Trophoblast cell (in vitro differentiated cells and primary cell): ENCODE measurements at regions not wholly inside any gene's neighbourhood (a gene's known extent, or its start where the extent isn't known, plus 50 kb on each side); places are given as distances from the start of the nearest gene placed in this dataset.

Experiments
- DNase-seq, 2 donors: peaks; one replicate each; pipeline ENCODE4 v3.0.0-alpha.2; 2016
- H2AFZ ChIP-seq: 2 replicates; pipeline ENCODE4 v1.6.1; 2013; ENCODE audit warnings: low read length, moderate library complexity, mild to moderate bottlenecking; ENCODE audit not compliant: insufficient read depth, poor library complexity
- H2AK5ac ChIP-seq: 2 replicates; pipeline ENCODE4 v1.6.1; 2013; ENCODE audit warnings: mild to moderate bottlenecking, low read length
- H2BK120ac ChIP-seq: 2 replicates; pipeline ENCODE4 v1.6.1; 2013; ENCODE audit warnings: low read length, mild to moderate bottlenecking, moderate library complexity; ENCODE audit not compliant: insufficient read depth, poor library complexity
- H2BK12ac ChIP-seq: 2 replicates; pipeline ENCODE4 v1.6.1; 2013; ENCODE audit warnings: mild to moderate bottlenecking, low read length, moderate library complexity
- H2BK5ac ChIP-seq: 2 replicates; pipeline ENCODE4 v1.6.1; 2013; ENCODE audit warnings: low read length, low read depth, moderate library complexity, mild to moderate bottlenecking; ENCODE audit not compliant: poor library complexity
- H3K14ac ChIP-seq: 2 replicates; pipeline ENCODE4 v1.6.1; 2013; ENCODE audit warnings: mild to moderate bottlenecking, low read length
- H3K18ac ChIP-seq: 2 replicates; pipeline ENCODE4 v1.6.1; 2013; ENCODE audit warnings: mild to moderate bottlenecking, low read length
- H3K23ac ChIP-seq: 2 replicates; pipeline ENCODE4 v1.6.1; 2013; ENCODE audit warnings: low read length
- H3K27ac ChIP-seq: 2 replicates; pipeline ENCODE4 v1.5.1; 2013; ENCODE audit warnings: low read depth, mild to moderate bottlenecking, inconsistent platforms, low read length, moderate library complexity
- H3K27me3 ChIP-seq: 2 replicates; pipeline ENCODE4 v1.6.1; 2013; ENCODE audit warnings: inconsistent platforms, mild to moderate bottlenecking, low read length, moderate library complexity; ENCODE audit not compliant: insufficient read depth
- H3K36me3 ChIP-seq, 2 experiments: 1 replicate in 1 of 2; 2 replicates in 1 of 2; pipeline ENCODE4 v1.6.1; 2013; ENCODE audit warnings: low read length in 2 of 2, mild to moderate bottlenecking in 2 of 2, moderate library complexity in 1 of 2; ENCODE audit not compliant: insufficient read depth in 2 of 2, control insufficient read depth in 1 of 2
- H3K4ac ChIP-seq: 2 replicates; pipeline ENCODE4 v1.6.1; 2013; ENCODE audit warnings: low read depth, mild to moderate bottlenecking, low read length, moderate library complexity
- H3K4me1 ChIP-seq, 2 experiments: 1 replicate in 1 of 2; 2 replicates in 1 of 2; pipeline ENCODE4 v1.6.1; 2013; ENCODE audit warnings: low read length in 2 of 2, mild to moderate bottlenecking in 2 of 2, moderate library complexity in 1 of 2; ENCODE audit not compliant: insufficient read depth in 2 of 2, control insufficient read depth in 1 of 2
- H3K4me2 ChIP-seq: 2 replicates; pipeline ENCODE4 v1.6.1; 2013; ENCODE audit warnings: inconsistent platforms, mild to moderate bottlenecking, low read length, moderate library complexity
- H3K4me3 ChIP-seq: 2 replicates; pipeline ENCODE4 v1.5.1; 2013; ENCODE audit warnings: mild to moderate bottlenecking, low read depth, low read length, inconsistent platforms
- H3K79me1 ChIP-seq: one replicate; pipeline ENCODE4 v1.6.1; 2013; ENCODE audit warnings: low read length
- H3K79me2 ChIP-seq: 2 replicates; pipeline ENCODE4 v1.6.1; 2013; ENCODE audit warnings: low read length, mild to moderate bottlenecking; ENCODE audit not compliant: control insufficient read depth, insufficient read depth, poor library complexity
- H3K9ac ChIP-seq: 2 replicates; pipeline ENCODE4 v1.6.1; 2013; ENCODE audit warnings: mild to moderate bottlenecking, low read length
- H3K9me3 ChIP-seq: 2 replicates; pipeline ENCODE4 v1.6.1; 2013; ENCODE audit warnings: low read depth, mild to moderate bottlenecking, control low read depth, inconsistent platforms, low read length; ENCODE audit not compliant: insufficient read depth
- H4K12ac ChIP-seq: 2 replicates; pipeline ENCODE4 v1.6.1; 2013; ENCODE audit warnings: low read depth, mild to moderate bottlenecking, low read length, moderate library complexity
- H4K8ac ChIP-seq: 2 replicates; pipeline ENCODE4 v1.6.1; 2013; ENCODE audit warnings: low read depth, mild to moderate bottlenecking, low read length, moderate library complexity
- H4K91ac ChIP-seq: one replicate; pipeline ENCODE4 v1.6.1; 2013; ENCODE audit warnings: low read depth, mild to moderate bottlenecking, low read length, moderate library complexity
- WGBS: extraction: QIAGEN DNeasy Blood & Tissue Kit; methylation state at CpG from one replicate; pipeline ENCODE4 v1.1.7; 2013; ENCODE audit warnings: missing lambda C conversion rate; ENCODE audit not compliant: insufficient read length, insufficient coverage; ENCODE audit errors: extremely low coverage; 5-methylcytosine and 5-hydroxymethylcytosine counted together

DNA sequence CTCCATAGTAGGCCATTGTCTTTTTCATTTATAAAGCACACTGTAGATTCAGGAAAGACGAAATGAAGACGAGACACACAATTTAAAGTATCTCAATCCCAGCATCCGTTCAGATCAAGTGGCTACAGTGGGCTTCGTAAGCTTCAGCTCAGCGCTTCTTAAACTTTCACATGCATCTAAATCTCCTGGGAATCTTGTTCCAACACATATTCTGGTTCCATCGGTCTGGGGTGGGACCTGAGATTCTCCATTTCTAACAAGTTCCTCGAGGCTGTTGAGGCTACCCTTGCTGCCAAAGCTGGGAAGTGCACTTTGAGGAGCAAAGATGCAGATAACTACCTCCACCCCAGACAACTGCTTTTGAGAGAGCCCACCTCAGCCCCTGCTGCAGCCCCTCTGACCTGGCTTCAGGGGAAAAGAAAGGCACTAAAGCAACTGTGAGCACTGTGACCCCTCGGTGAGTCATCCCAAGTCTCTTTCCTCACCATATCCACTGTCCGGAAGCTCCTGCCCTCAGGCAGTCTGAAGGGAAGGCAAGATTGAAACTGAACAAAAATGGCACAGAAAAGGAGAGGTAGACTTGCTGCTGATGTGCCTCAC, 201.1 kb upstream of the FBXO11 start:
- H3K14ac ChIP-seq, result no peak overlapping the region
- H3K4me2 ChIP-seq, result peak overlapping the region; percentile 8
- H3K27ac ChIP-seq, result peak overlapping the region; percentile 84
- DNase-seq, result peak; percentile 88 to 97
- H3K9me3 ChIP-seq, result no peaks in the 10 kb centered on the region
- H3K36me3 ChIP-seq, result no peaks in the 10 kb centered on the region
- H2AK5ac ChIP-seq, result no peak overlapping the region
- H2BK120ac ChIP-seq, result no peak overlapping the region
- H3K4me1 ChIP-seq, result peaks cover 16 to 22% of the 10 kb centered on the region in 2 experiments
- peak overlapping the region; percentile 11 for H4K8ac ChIP-seq
- no peak overlapping the region for H2AFZ ChIP-seq
- H2BK5ac ChIP-seq, result peak overlapping the region; percentile 28
- H3K4me3 ChIP-seq, result no peak overlapping the region
- H3K79me2 ChIP-seq, result peaks cover 8% of the 10 kb centered on the region
- no peak overlapping the region for H3K18ac ChIP-seq
- no peaks in the 10 kb centered on the region for H3K27me3 ChIP-seq
- no peak overlapping the region for H4K12ac ChIP-seq
- WGBS, result no CpG with 5 or more reads among the region's 9 CpGs
- H3K9ac ChIP-seq, result no peak overlapping the region
- no peak overlapping the region for H3K23ac ChIP-seq
- peak overlapping the region; percentile 8 for H4K91ac ChIP-seq
- H3K79me1 ChIP-seq, result peaks cover 25% of the 10 kb centered on the region
- peak overlapping the region; percentile 29 for H2BK12ac ChIP-seq
- no peak overlapping the region for H3K4ac ChIP-seq

DNA sequence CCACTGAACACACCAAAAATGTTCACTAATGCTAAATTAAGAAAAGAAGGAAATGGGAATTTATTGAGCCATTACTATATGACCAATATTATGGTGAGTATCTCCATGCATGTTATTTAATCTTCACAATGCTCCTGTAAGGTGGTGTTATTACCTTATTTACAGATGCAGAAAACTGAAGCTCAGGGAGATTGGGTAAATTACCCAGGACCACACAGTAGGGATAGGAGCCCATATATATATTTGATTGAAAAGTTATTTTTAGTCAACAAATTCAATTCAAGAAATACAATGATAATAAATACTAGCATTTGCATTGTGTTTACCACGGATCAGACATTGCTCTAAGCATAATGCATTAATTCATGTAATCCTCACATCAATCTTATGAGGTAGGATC, 202.2 kb upstream of the FBXO11 start:
- no peak overlapping the region for H3K14ac ChIP-seq
- no peak overlapping the region for H3K4me3 ChIP-seq
- no peak overlapping the region for H2AK5ac ChIP-seq
- WGBS, result no CpG with 5 or more reads among the region's 1 CpG
- no peak overlapping the region for H4K8ac ChIP-seq
- no peak overlapping the region for H3K9ac ChIP-seq
- peaks cover 8% of the 10 kb centered on the region for H3K79me2 ChIP-seq
- no peaks in the 10 kb centered on the region for H3K27me3 ChIP-seq
- H3K4ac ChIP-seq, result no peak overlapping the region
- no peak overlapping the region for H2BK12ac ChIP-seq
- H3K36me3 ChIP-seq, result no peaks in the 10 kb centered on the region
- no peak overlapping the region for H2AFZ ChIP-seq
- H2BK120ac ChIP-seq, result no peak overlapping the region
- no peak overlapping the region for H4K12ac ChIP-seq
- peaks cover 25% of the 10 kb centered on the region for H3K79me1 ChIP-seq
- H3K4me1 ChIP-seq, result peaks cover 16 to 26% of the 10 kb centered on the region in 2 experiments
- no peak overlapping the region for H3K23ac ChIP-seq
- no peak overlapping the region for H3K18ac ChIP-seq
- peak overlapping the region; percentile 0 for H4K91ac ChIP-seq
- no peak overlapping the region for H2BK5ac ChIP-seq
- peak overlapping the region; percentile 42 for H3K27ac ChIP-seq
- no peaks in the 10 kb centered on the region for H3K9me3 ChIP-seq
- H3K4me2 ChIP-seq, result no peak overlapping the region
- no peak for DNase-seq

DNA sequence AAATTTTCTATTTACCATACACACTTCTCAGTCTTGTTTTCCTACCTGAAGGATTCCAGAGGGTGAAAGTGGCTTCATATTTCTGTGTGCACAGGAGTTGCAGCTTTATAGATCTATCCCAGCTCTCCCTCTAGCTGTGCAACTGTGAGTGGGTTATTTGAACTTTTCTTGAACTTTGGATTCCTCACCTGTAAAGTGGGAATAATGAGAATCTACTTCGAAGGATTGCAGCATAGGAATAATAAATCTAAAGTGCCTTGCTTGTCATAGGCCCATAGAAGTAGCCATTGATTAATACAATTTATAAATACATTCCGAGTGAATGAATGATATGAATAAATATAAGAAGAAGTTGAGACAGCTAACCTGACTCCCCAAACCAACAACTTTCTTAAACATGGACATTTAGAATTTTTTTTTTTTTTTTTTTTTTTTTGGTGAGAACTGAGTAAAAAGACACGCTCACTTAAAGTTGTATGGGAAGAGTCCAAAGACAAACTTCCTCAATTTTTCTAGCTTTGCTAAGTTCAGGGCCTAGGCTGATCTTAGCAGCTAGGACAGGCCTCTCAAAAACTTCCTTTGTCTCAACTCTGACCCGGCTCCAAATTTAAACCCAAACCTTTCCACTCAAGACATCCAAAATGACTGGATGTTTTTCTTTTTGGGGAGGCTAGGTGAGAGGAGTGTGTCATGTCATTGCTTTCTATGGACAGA, 203.3 kb upstream of the FBXO11 start:
- no peak overlapping the region for H2BK12ac ChIP-seq
- WGBS, result no CpG with 5 or more reads among the region's 4 CpGs
- no peak for DNase-seq

DNA sequence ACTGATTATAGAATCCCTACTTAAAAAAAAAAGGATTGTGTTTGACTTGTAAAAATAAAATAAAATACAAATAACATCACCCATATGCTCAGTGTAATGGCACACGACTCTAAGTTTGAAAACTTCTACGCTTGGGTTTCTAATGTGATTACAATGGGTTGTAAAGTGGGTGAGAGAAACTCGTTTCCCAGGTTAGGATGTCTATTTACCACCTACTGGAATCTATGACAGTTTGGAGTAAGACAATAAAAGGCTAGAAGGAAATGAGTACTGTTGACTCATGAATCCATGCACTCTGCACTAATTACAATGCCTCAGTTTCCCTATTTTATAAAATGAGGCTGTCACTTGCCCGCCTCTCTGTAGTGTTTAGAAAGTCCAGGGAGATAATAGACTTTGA, 204.0 kb upstream of the FOXN2 start:
- WGBS, result no CpG with 5 or more reads among the region's 4 CpGs
- Histone ChIP-seq H2BK120ac (no peak overlapping the region), H3K14ac (no peak overlapping the region), H3K79me1 (peaks cover 27% of the 10 kb centered on the region), H4K12ac (no peak overlapping the region), H3K27me3 (no peaks in the 10 kb centered on the region), H3K79me2 (peaks cover 8% of the 10 kb centered on the region), H3K23ac (no peak overlapping the region), H3K4me2 (no peak overlapping the region), H3K18ac (no peak overlapping the region), H3K4ac (no peak overlapping the region), H4K8ac (no peak overlapping the region), H2AFZ (no peak overlapping the region), H3K9ac (no peak overlapping the region), H3K4me1 (peaks cover 16 to 28% of the 10 kb centered on the region in 2 experiments), H4K91ac (no peak overlapping the region), H2BK5ac (no peak overlapping the region), H2BK12ac (no peak overlapping the region), H2AK5ac (no peak overlapping the region), H3K27ac (no peak overlapping the region), H3K36me3 (no peaks in the 10 kb centered on the region), H3K9me3 (no peaks in the 10 kb centered on the region), H3K4me3 (no peak overlapping the region)
- no peak for DNase-seq

More for the DNA sequence above, 203.3 kb upstream of the FBXO11 start:
- Histone ChIP-seq H3K23ac (no peak overlapping the region), H3K14ac (no peak overlapping the region), H3K9me3 (no peaks in the 10 kb centered on the region), H3K18ac (no peak overlapping the region), H3K4me3 (no peak overlapping the region), H3K4me1 (peaks cover 16 to 28% of the 10 kb centered on the region in 2 experiments), H4K8ac (no peak overlapping the region), H2AFZ (no peak overlapping the region), H4K12ac (no peak overlapping the region), H2BK5ac (no peak overlapping the region), H4K91ac (no peak overlapping the region), H3K4me2 (no peak overlapping the region), H3K4ac (no peak overlapping the region), H3K36me3 (no peaks in the 10 kb centered on the region), H3K9ac (no peak overlapping the region), H2AK5ac (no peak overlapping the region), H3K79me2 (peaks cover 8% of the 10 kb centered on the region), H3K27me3 (no peaks in the 10 kb centered on the region), H3K27ac (peak overlapping the region; percentile 22), H3K79me1 (peaks cover 25% of the 10 kb centered on the region), H2BK120ac (no peak overlapping the region)
